IMR-90 (cell line): ENCODE measurements at regions not wholly inside any gene's neighbourhood (a gene's known extent, or its start where the extent isn't known, plus 50 kb on each side); places are given as distances from the start of the nearest gene placed in this dataset.

ENCODE experiments used
- ATAC-seq: fragments of 200-7000 bp; cut with Tn5 transposase; 2 replicates; pipeline ENCODE4 v1.9.1; 2020; ENCODE audit warnings: low read depth, mild to moderate bottlenecking, moderate library complexity
- BruUV-seq: library from RNA; stranded (reverse); fragments of 400-500 nt; replicated peaks from 2 replicates; lab custom pipeline; 2021; lab: Mats Ljungman, UMichigan
- CTCF ChIA-PET: fragments of 300-600 bp; formaldehyde crosslinking; extraction: SDS; loops from one replicate; lab custom pipeline; 2021; ENCODE audit warnings: antibody characterized with exemption; lab: Yijun Ruan, JAX
- POLR2A ChIA-PET: fragments of 300-600 bp; sonication (Branson Sonifier 250); formaldehyde crosslinking; loops from one replicate; lab custom pipeline; 2022; ENCODE audit warnings: antibody characterized with exemption; ENCODE audit not compliant: unreplicated experiment; lab: Charles Lee
- DNase-seq: peaks from one replicate; pipeline ENCODE4 v3.0.0; 2013
- H2AFZ ChIP-seq: replicated peaks from 2 replicates; pipeline ENCODE3; 2013; ENCODE audit warnings: low read length, mild to moderate bottlenecking; ENCODE audit not compliant: poor library complexity
- H2AK5ac ChIP-seq: 2 replicates; pipeline ENCODE4 v1.6.1; 2013; ENCODE audit warnings: low read depth, low read length, inconsistent platforms
- H2AK9ac ChIP-seq: replicated peaks from 2 replicates; pipeline ENCODE3; 2013; ENCODE audit warnings: mild to moderate bottlenecking, low read depth, low read length, moderate library complexity; ENCODE audit not compliant: poor library complexity
- H2BK120ac ChIP-seq: 2 replicates; pipeline ENCODE4 v1.6.1; 2013; ENCODE audit warnings: low read depth, low read length, inconsistent platforms
- H2BK15ac ChIP-seq: 3 replicates; pipeline ENCODE4 v1.6.1; 2013; ENCODE audit warnings: low read depth, low read length, inconsistent platforms
- H2BK20ac ChIP-seq: 2 replicates; pipeline ENCODE4 v1.6.1; 2013; ENCODE audit warnings: low read depth, mild to moderate bottlenecking, inconsistent platforms, low read length, moderate library complexity
- H2BK5ac ChIP-seq: 2 replicates; pipeline ENCODE4 v1.6.1; 2013; ENCODE audit warnings: mild to moderate bottlenecking, low read depth, low read length, inconsistent platforms; ENCODE audit not compliant: poor library complexity, severe bottlenecking
- H3K14ac ChIP-seq: replicated peaks from 2 replicates; pipeline ENCODE4 v1.6.1; 2013; ENCODE audit warnings: low read depth, low read length, inconsistent platforms
- H3K18ac ChIP-seq: 2 replicates; pipeline ENCODE4 v1.6.1; 2013; ENCODE audit warnings: low read depth, low read length, control low read depth
- H3K23ac ChIP-seq: 2 replicates; pipeline ENCODE4 v1.6.1; 2013; ENCODE audit warnings: low read depth, low read length, inconsistent platforms
- H3K27ac ChIP-seq: 2 replicates; pipeline ENCODE4 v1.5.1; 2013; ENCODE audit warnings: mild to moderate bottlenecking, control low read depth, low read length; ENCODE audit not compliant: insufficient read depth
- H3K27me3 ChIP-seq: 2 replicates; pipeline ENCODE4 v1.6.1; 2013; ENCODE audit warnings: low read length; ENCODE audit not compliant: control insufficient read depth, insufficient read depth
- H3K36me3 ChIP-seq: 2 replicates; pipeline ENCODE4 v1.6.1; 2013; ENCODE audit warnings: low read length, mixed read lengths; ENCODE audit not compliant: control insufficient read depth, insufficient read depth
- H3K4ac ChIP-seq: 2 replicates; pipeline ENCODE4 v1.6.1; 2013; ENCODE audit warnings: low read depth, low read length, inconsistent platforms
- H3K4me1 ChIP-seq: 2 replicates; pipeline ENCODE4 v1.6.1; 2013; ENCODE audit warnings: low read length, mixed read lengths; ENCODE audit not compliant: control insufficient read depth, insufficient read depth
- H3K4me2 ChIP-seq: 2 replicates; pipeline ENCODE4 v1.6.1; 2013; ENCODE audit warnings: low read depth, mild to moderate bottlenecking, control low read depth, low read length, moderate library complexity
- H3K4me3 ChIP-seq: 2 replicates; pipeline ENCODE4 v1.5.1; 2013; ENCODE audit warnings: low read depth, mild to moderate bottlenecking, control low read depth, low read length, moderate library complexity; ENCODE audit not compliant: insufficient read depth
- H3K56ac ChIP-seq: 2 replicates; pipeline ENCODE4 v1.6.1; 2013; ENCODE audit warnings: low read length, inconsistent platforms; ENCODE audit not compliant: insufficient read depth; ENCODE audit errors: extremely low read depth
- H3K79me1 ChIP-seq, 2 experiments: 2 replicates each; pipeline ENCODE4 v1.6.1; 2013; ENCODE audit warnings: low read length in 2 of 2, inconsistent platforms in 1 of 2, low read depth in 1 of 2
- H3K9ac ChIP-seq: 2 replicates; pipeline ENCODE4 v1.6.1; 2013; ENCODE audit warnings: low read depth, low read length, control low read depth
- H3K9me1 ChIP-seq: 2 replicates; pipeline ENCODE4 v1.6.1; 2013; ENCODE audit warnings: low read length, inconsistent platforms; ENCODE audit not compliant: insufficient read depth
- H3K9me3 ChIP-seq: 2 replicates; pipeline ENCODE4 v1.6.1; 2013; ENCODE audit warnings: low read length; ENCODE audit not compliant: control insufficient read depth, insufficient read depth
- H4K20me1 ChIP-seq: 2 replicates; pipeline ENCODE4 v1.6.1; 2013; ENCODE audit warnings: low read length, inconsistent platforms; ENCODE audit not compliant: insufficient read depth
- H4K5ac ChIP-seq: 2 replicates; pipeline ENCODE4 v1.6.1; 2013; ENCODE audit warnings: mild to moderate bottlenecking, low read depth, low read length, control low read depth
- H4K8ac ChIP-seq, 2 experiments: 2 replicates each; pipeline ENCODE4 v1.6.1; 2013; ENCODE audit warnings: low read depth in 2 of 2, low read length in 2 of 2, control low read depth in 1 of 2, inconsistent platforms in 1 of 2
- H4K91ac ChIP-seq: 2 replicates; pipeline ENCODE4 v1.6.1; 2013; ENCODE audit warnings: low read depth, low read length, inconsistent platforms; ENCODE audit not compliant: insufficient read depth
- CEBPB ChIP-seq: IDR thresholded peaks from 2 replicates; pipeline ENCODE4 v1.6.1; 2012; ENCODE audit warnings: low read depth, low read length, improper control_type of control experiment
- CHD1 ChIP-seq: IDR thresholded peaks from 2 replicates; pipeline ENCODE4 v1.6.1; 2012; ENCODE audit warnings: low read depth, low read length, improper control_type of control experiment
- FOS ChIP-seq: fragments of 150-350 bp; IDR thresholded peaks from 2 replicates; pipeline ENCODE4 v1.6.1; 2016; ENCODE audit warnings: low read depth, low read length
- MAZ ChIP-seq: IDR thresholded peaks from 2 replicates; pipeline ENCODE4 v1.6.1; 2012; ENCODE audit warnings: low read depth, mild to moderate bottlenecking, low read length, improper control_type of control experiment, moderate library complexity, borderline replicate concordance
- MXI1 ChIP-seq: IDR thresholded peaks from 2 replicates; pipeline ENCODE4 v1.6.1; 2012; ENCODE audit warnings: low read depth, mild to moderate bottlenecking, low read length, moderate library complexity, borderline replicate concordance
- NFE2L2 ChIP-seq: fragments of 150-350 bp; IDR thresholded peaks from 2 replicates; pipeline ENCODE4 v1.6.1; 2016; ENCODE audit warnings: low read depth, mild to moderate bottlenecking, low read length
- POLR2A ChIP-seq: IDR thresholded peaks from 2 replicates; pipeline ENCODE4 v1.6.1; 2012; ENCODE audit warnings: mild to moderate bottlenecking, low read depth, low read length
- RFX5 ChIP-seq: IDR thresholded peaks from 2 replicates; pipeline ENCODE4 v1.8.0; 2012; ENCODE audit warnings: low read depth, mild to moderate bottlenecking, low read length, moderate library complexity
- SMC3 ChIP-seq: fragments of 150-350 bp; IDR thresholded peaks from 2 replicates; pipeline ENCODE4 v1.6.1; 2016; ENCODE audit warnings: low read depth, mild to moderate bottlenecking, antibody characterized with exemption, low read length, moderate library complexity
- WGBS, 2 experiments: methylation state at CpG; one replicate each; pipeline versions ENCODE4 v1.1.5 to v1.1.7; 2013; ENCODE audit warnings: missing lambda C conversion rate in 2 of 2; ENCODE audit not compliant: insufficient read length in 1 of 2; ENCODE audit errors: extremely low coverage in 2 of 2; 5-methylcytosine and 5-hydroxymethylcytosine counted together
- dilution Hi-C: fragments of 300-500 bp; cut with HindIII; formaldehyde crosslinking; loops from one replicate; pipeline ENCODE4 v1.14.3; 2018; ENCODE audit warnings: low sequenced_read_pairs; ENCODE audit not compliant: unreplicated experiment
- in situ Hi-C: fragments of 300-500 bp; cut with MboI; formaldehyde crosslinking; loops from 3 replicates; pipeline ENCODE4 v1.14.3; 2019; ENCODE audit warnings: low sequenced_read_pairs, inconsistent platforms, mixed read lengths
- intact Hi-C: fragments of 100-400 bp; cut with micrococcal nuclease; formaldehyde crosslinking; loops from 2 replicates; pipeline ENCODE4 v1.10.0; 2022
- TF ChIP-seq, protein P1 (sequence below): fragments of 150-350 bp; IDR thresholded peaks from 2 replicates; pipeline ENCODE4 v1.6.1; 2017; ENCODE audit warnings: mild to moderate bottlenecking, antibody characterized with exemption, low read length, low read depth

DNA sequence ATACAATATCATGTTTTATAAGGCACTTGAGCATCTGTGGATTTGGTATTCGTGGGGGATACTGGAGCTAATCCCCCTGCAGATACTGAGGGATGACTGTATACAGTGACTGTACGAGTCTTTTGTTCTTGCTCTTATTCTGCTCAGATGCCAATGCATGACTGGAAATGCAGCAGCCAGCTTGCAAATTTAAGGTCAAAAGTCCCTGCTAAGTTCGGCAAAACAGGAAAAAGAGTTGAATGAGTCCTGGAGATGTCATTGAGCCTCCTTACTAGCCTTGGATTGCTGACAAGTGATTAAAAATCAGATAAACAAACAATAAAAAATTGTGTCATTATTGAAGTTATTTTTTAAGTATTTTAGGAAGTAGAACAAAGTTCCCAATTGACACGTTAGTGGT, 599.3 kb upstream of the IMPG1 start:
- Histone ChIP-seq H3K14ac (no peak overlapping the region), H3K9ac (no peak overlapping the region), H3K18ac (no peak overlapping the region), H4K5ac (no peak overlapping the region), H2AK5ac (no peak overlapping the region), H2BK5ac (no peak overlapping the region), H3K9me3 (no peaks in the 10 kb centered on the region), H3K27me3 (no peaks in the 10 kb centered on the region), H2AFZ (no peak overlapping the region), H3K4me3 (no peak overlapping the region), H3K4ac (no peak overlapping the region), H4K91ac (no peak overlapping the region), H3K56ac (no peak overlapping the region), H3K9me1 (no peaks in the 10 kb centered on the region), H2AK9ac (no peak overlapping the region), H4K8ac (no peak overlapping the region), H2BK15ac (no peak overlapping the region), H2BK120ac (no peak overlapping the region), H2BK20ac (no peak overlapping the region), H3K36me3 (no peaks in the 10 kb centered on the region), H3K4me1 (no peaks in the 10 kb centered on the region), H3K79me1 (no peaks in the 10 kb centered on the region), H3K27ac (no peak overlapping the region), H3K4me2 (no peak overlapping the region), H3K23ac (no peak overlapping the region), H4K20me1 (no peaks in the 10 kb centered on the region)
- CTCF ChIA-PET, result no interaction called here
- POLR2A ChIA-PET, result no interaction called here
- no peak for DNase-seq
- in situ Hi-C loops (no loop called here), dilution Hi-C loops (no loop called here), intact Hi-C loops (no loop called here)
- no peak for TF ChIP-seq NFE2L2
- TF ChIP-seq SMC3, result no peak
- TF ChIP-seq CHD1, result no peak
- TF ChIP-seq POLR2A, result no peak
- no peak for TF ChIP-seq RFX5
- no peak for TF ChIP-seq FOS
- no peak for TF ChIP-seq CEBPB
- TF ChIP-seq MXI1, result no peak
- TF ChIP-seq, protein P1, sequence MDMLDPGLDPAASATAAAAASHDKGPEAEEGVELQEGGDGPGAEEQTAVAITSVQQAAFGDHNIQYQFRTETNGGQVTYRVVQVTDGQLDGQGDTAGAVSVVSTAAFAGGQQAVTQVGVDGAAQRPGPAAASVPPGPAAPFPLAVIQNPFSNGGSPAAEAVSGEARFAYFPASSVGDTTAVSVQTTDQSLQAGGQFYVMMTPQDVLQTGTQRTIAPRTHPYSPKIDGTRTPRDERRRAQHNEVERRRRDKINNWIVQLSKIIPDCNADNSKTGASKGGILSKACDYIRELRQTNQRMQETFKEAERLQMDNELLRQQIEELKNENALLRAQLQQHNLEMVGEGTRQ, result no peak
- no peak for TF ChIP-seq MAZ
- BruUV-seq, result no TSS peak
- 43% methylated on average over 1 of the region's 4 CpGs; no CpG with 5 or more reads in 1 of the 2 experiments for WGBS, 2 experiments
- no peak for ATAC-seq
